Right atrium auricular region (tissue), 2 donors: ENCODE measurements at regions not wholly inside any gene's neighbourhood (a gene's known extent, or its start where the extent isn't known, plus 50 kb on each side); places are given as distances from the start of the nearest gene placed in this dataset.

Experiments
- DNase-seq: peaks from one replicate; pipeline ENCODE4 v3.0.0-alpha.2; 2019; ENCODE audit warnings: low spot score
- H3K27ac ChIP-seq, 2 donors: fragments of 200-600 bp; sonication (generic); 1 replicate in 1 of 2; 2 replicates in 1 of 2; pipeline ENCODE4 v1.5.1; 2016 to 2019
- H3K27me3 ChIP-seq, 2 donors: fragments of 200-600 bp; sonication (generic); one replicate each; pipeline versions ENCODE4 v1.5.1 to v1.6.0; 2017 to 2019
- H3K36me3 ChIP-seq: fragments of 200-600 bp; sonication (generic); one replicate; pipeline ENCODE4 v1.5.1; 2016
- H3K4me1 ChIP-seq, 2 donors: fragments of 200-600 bp; sonication (generic); one replicate each; pipeline versions ENCODE4 v1.5.1 to v1.6.0; 2017 to 2019
- H3K4me3 ChIP-seq, 2 donors: fragments of 200-600 bp; sonication (generic); 1 replicate in 1 of 2; 2 replicates in 1 of 2; pipeline ENCODE4 v1.5.1; 2017 to 2019; ENCODE audit warnings: mild to moderate bottlenecking in 1 of 2, moderate library complexity in 1 of 2
- H3K9me3 ChIP-seq, 2 donors: fragments of 200-600 bp; sonication (generic); one replicate each; pipeline ENCODE4 v1.5.1; 2019
- TF ChIP-seq, protein P1 (sequence below), 2 donors: fragments of 200-600 bp; sonication (generic); IDR thresholded peaks; one replicate each; pipeline ENCODE4 v1.5.1; 2019; ENCODE audit warnings: antibody characterized with exemption in 2 of 2

GRCh38 chr10:125554753-125555152 is 128.2 kb downstream of the TEX36 start:
- Histone ChIP-seq H3K27ac (no peak overlapping the region), H3K4me3 (no peak overlapping the region), H3K27me3 (no peaks in the 10 kb centered on the region), H3K9me3 (peaks cover 0 to 14% of the 10 kb centered on the region in 2 donors), H3K36me3 (no peaks in the 10 kb centered on the region), H3K4me1 (no peaks in the 10 kb centered on the region)
- DNase-seq, result no peak
- TF ChIP-seq, protein P1, sequence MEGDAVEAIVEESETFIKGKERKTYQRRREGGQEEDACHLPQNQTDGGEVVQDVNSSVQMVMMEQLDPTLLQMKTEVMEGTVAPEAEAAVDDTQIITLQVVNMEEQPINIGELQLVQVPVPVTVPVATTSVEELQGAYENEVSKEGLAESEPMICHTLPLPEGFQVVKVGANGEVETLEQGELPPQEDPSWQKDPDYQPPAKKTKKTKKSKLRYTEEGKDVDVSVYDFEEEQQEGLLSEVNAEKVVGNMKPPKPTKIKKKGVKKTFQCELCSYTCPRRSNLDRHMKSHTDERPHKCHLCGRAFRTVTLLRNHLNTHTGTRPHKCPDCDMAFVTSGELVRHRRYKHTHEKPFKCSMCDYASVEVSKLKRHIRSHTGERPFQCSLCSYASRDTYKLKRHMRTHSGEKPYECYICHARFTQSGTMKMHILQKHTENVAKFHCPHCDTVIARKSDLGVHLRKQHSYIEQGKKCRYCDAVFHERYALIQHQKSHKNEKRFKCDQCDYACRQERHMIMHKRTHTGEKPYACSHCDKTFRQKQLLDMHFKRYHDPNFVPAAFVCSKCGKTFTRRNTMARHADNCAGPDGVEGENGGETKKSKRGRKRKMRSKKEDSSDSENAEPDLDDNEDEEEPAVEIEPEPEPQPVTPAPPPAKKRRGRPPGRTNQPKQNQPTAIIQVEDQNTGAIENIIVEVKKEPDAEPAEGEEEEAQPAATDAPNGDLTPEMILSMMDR (IDR thresholded peaks at IDR 0.05), result no peak

GRCh38 chr10:125554016-125554703 is 128.8 kb downstream of the TEX36 start:
- Histone ChIP-seq H3K9me3 (peaks cover 0 to 14% of the 10 kb centered on the region in 2 donors), H3K4me1 (no peaks in the 10 kb centered on the region), H3K27me3 (no peaks in the 10 kb centered on the region), H3K36me3 (no peaks in the 10 kb centered on the region), H3K27ac (no peak overlapping the region), H3K4me3 (no peak overlapping the region)
- no peak for DNase-seq
- TF ChIP-seq, protein P1 (IDR thresholded peaks at IDR 0.05), result no peak

GRCh38 chr10:125553091-125553490 is 129.9 kb downstream of the TEX36 start:
- TF ChIP-seq, protein P1 (IDR thresholded peaks at IDR 0.05), result no peak
- Histone ChIP-seq H3K4me3 (no peak overlapping the region), H3K4me1 (no peaks in the 10 kb centered on the region), H3K27ac (no peak overlapping the region), H3K36me3 (no peaks in the 10 kb centered on the region), H3K9me3 (peaks cover 0 to 14% of the 10 kb centered on the region in 2 donors), H3K27me3 (no peaks in the 10 kb centered on the region)
- no peak for DNase-seq

DNA sequence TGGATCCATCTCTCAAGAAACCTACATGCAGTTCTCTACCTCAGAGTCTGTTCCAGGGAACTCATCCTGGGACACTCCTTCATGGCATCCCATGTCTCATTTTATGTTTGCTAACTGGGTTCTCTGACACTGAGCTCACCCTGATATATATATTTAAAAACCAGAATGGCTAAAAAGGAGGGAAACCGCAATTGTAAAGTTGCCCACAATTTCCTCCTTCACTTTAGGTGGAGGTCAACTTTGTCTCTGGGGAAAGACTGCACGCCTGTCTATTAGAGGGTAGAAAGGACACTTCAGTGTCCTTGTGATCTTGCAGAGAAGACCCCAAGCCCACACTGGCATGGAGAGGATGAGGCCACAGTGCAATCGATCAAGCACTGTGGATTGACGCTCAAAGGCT is 131.7 kb downstream of the TEX36 start:
- TF ChIP-seq, protein P1 (IDR thresholded peaks at IDR 0.05), result no peak
- no peak overlapping the region for H3K27ac ChIP-seq
- no peaks in the 10 kb centered on the region for H3K27me3 ChIP-seq
- H3K36me3 ChIP-seq, result no peaks in the 10 kb centered on the region
- peaks cover 0 to 14% of the 10 kb centered on the region in 2 donors for H3K9me3 ChIP-seq
- DNase-seq, result no peak
- no peaks in the 10 kb centered on the region for H3K4me1 ChIP-seq
- no peak overlapping the region for H3K4me3 ChIP-seq

GRCh38 chr10:125550362-125550761 is 132.6 kb downstream of the TEX36 start:
- H3K27ac ChIP-seq, result no peak overlapping the region
- H3K9me3 ChIP-seq, result peaks cover 0 to 14% of the 10 kb centered on the region in 2 donors
- TF ChIP-seq, protein P1 (IDR thresholded peaks at IDR 0.05), result no peak
- no peaks in the 10 kb centered on the region for H3K4me1 ChIP-seq
- H3K36me3 ChIP-seq, result no peaks in the 10 kb centered on the region
- H3K4me3 ChIP-seq, result no peak overlapping the region
- DNase-seq, result no peak
- no peaks in the 10 kb centered on the region for H3K27me3 ChIP-seq

GRCh38 chr10:125549653-125550052 is 133.3 kb downstream of the TEX36 start:
- TF ChIP-seq, protein P1 (IDR thresholded peaks at IDR 0.05), result no peak
- H3K27me3 ChIP-seq, result no peaks in the 10 kb centered on the region
- no peak overlapping the region for H3K4me3 ChIP-seq
- H3K4me1 ChIP-seq, result no peaks in the 10 kb centered on the region
- H3K36me3 ChIP-seq, result no peaks in the 10 kb centered on the region
- H3K27ac ChIP-seq, result no peak overlapping the region
- H3K9me3 ChIP-seq, result peaks cover 0 to 14% of the 10 kb centered on the region in 2 donors
- no peak for DNase-seq
